ENCODE measurements at regions not wholly inside any gene's neighbourhood (a gene's known extent, or its start where the extent isn't known, plus 50 kb on each side); places are given as distances from the start of the nearest gene placed in this dataset.

DNA sequence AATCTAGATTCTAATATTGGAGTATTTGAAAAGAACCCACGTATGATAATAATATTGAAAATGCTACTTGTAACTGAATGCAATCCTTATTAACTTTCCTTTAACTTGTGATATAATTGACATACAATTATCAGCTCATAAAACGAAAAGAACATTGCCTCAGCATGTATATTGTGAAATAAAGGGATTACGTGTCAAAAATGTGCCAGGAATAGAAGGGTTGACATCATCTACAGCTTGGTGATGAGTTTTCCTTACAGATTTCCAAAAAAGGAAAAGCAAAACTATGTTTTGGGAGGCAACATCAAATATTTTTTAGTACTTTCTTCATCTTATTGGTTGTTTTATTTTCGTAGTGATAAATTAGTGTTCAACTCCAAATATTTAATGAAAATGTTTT lies 266.0 kb upstream of the PTGER4 start:
- H3K27ac ChIP-seq = no peak overlapping the region
- TF ChIP-seq ZFX (IDR thresholded peaks at IDR 0.05) = no peak
- no peak for TF ChIP-seq CTCF (conservative IDR thresholded peaks at IDR 0.05)

DNA sequence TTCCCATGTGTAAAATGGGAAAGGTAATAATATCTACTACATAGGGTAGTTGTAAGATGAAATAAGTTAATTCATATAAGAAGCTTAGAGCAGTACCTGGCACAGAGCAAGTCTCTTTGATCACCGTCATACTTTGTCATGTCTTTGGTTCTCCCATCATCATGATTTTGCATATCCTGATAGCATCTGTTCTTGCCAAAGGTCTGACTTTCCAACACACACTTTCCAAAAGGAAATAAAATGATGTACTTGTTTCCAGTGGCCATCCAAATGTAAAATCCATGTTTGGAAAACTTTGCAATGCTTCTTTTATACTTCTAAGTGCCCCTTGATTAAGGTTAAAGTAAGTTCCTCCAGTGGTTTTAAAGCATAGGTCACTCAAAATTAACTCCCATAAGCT lies 266.9 kb upstream of the PTGER4 start:
- no peak overlapping the region for H3K27ac ChIP-seq
- no peak for TF ChIP-seq ZFX (IDR thresholded peaks at IDR 0.05)
- TF ChIP-seq CTCF (conservative IDR thresholded peaks at IDR 0.05) = no peak

DNA sequence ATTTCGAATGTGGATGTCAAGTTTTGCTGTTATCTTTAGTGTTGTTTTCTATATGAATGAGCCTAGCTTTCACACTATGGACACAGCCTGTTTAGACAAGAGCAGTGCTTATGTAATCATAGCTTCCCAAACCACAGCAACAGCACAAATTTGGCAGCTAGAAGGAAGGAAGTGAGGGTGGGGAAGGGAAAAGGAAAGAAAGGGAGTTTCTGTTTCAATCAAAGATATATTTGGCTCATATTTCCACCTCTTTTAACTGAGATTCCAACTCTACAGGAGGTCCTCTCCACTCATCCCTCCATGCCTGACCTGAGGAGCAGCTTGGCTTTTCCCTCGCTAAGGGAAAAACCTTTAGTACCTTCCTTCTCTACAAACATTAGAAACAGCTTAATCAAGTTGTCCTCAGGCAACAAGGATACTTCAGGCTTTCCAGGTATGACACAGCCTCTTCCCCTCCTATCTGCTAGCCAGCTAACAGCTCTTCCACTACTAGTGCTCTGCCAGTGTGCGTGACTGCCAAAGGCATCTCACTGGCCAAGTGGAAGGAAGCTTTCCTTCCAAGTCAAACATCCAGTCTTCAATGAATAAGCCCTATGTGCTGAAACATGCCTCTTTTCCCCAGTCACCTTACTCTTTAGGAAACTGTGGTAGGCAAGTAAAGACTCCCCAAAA lies 268.6 kb upstream of the PTGER4 start:
- peak overlapping the region; percentile 27; the same call in 1 of the 2 replicates for H3K27ac ChIP-seq
- TF ChIP-seq ZFX (IDR thresholded peaks at IDR 0.05) (no peak), CTCF (conservative IDR thresholded peaks at IDR 0.05) (no peak)

DNA sequence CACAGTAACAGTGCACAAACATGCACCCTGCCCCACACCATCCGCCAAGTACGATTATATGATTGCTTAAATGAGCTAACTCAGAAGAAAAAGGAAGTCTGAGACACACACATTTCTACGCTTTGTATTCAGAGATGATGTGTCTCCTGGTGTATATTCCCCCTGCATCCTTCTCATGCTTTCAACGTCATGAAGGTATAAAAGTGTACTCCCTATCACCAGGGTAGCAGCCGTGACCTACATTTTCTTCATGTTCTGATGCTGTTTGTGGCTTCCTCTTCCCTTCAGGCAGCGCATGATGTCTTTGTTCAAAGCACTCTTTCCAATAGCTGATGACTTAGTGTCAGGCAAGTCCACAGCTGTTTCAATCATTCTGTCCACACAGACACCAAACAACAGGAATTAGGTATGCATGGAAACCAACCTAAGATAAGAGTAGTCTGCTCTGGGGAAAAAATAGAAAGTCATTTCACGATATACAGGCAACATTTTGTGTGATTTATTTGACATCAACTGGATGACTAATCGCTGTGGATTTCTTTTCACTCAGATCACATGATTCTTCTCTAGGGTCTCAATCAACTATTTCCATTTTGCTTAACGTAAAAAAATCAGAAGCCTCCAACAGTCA lies 269.4 kb upstream of the PTGER4 start:
- H3K27ac ChIP-seq = no peak overlapping the region
- TF ChIP-seq CTCF (conservative IDR thresholded peaks at IDR 0.05) = no peak

- TF ChIP-seq CTCF (conservative IDR thresholded peaks at IDR 0.05) = no peak
- TF ChIP-seq ZFX (IDR thresholded peaks at IDR 0.05) = no peak
- no peak overlapping the region for H3K27ac ChIP-seq
These were observed 270.1 kb upstream of the PTGER4 start for GRCh38 chr5:40409601-40410000.

- TF ChIP-seq CTCF (conservative IDR thresholded peaks at IDR 0.05) (no peak), ZFX (IDR thresholded peaks at IDR 0.05) (no peak)
- H3K27ac ChIP-seq = no peak overlapping the region
These were observed 272.9 kb upstream of the PTGER4 start for GRCh38 chr5:40406741-40407211.

- TF ChIP-seq CTCF (conservative IDR thresholded peaks at IDR 0.05) (no peak), ZFX (IDR thresholded peaks at IDR 0.05) (no peak)
- H3K27ac ChIP-seq = no peak overlapping the region
These were observed 273.5 kb upstream of the PTGER4 start for GRCh38 chr5:40405996-40406740.
